22Rv1 (cell line): ENCODE measurements at regions not wholly inside any gene's neighbourhood (a gene's known extent, or its start where the extent isn't known, plus 50 kb on each side); places are given as distances from the start of the nearest gene placed in this dataset.

Source experiments
- CTCF ChIP-seq: fragments of 450-650 bp; IDR thresholded peaks from 2 replicates; pipeline ENCODE4 v1.5.1; 2017; ENCODE audit warnings: mild to moderate bottlenecking
- ZFX ChIP-seq: fragments of 450-650 bp; IDR thresholded peaks from 2 replicates; pipeline ENCODE4 v1.6.1; 2017; ENCODE audit warnings: antibody characterized with exemption, borderline replicate concordance

GRCh38 chr3:182382112-182382857, 411.0 kb upstream of the ATP11B start:
- TF ChIP-seq CTCF, result no peak
- TF ChIP-seq ZFX, result no peak
